Choroid plexus epithelial cell (primary cell): ENCODE measurements at regions not wholly inside any gene's neighbourhood (a gene's known extent, or its start where the extent isn't known, plus 50 kb on each side); places are given as distances from the start of the nearest gene placed in this dataset.
A peak's percentile ranks its signal among the peaks of the same experiment; 100 is the strongest.

Experiments
- DNase-seq: peaks from one replicate; pipeline ENCODE4 v3.0.0-alpha.2; 2010; ENCODE audit warnings: low read depth
- H3K4me3 ChIP-seq: 2 replicates; pipeline ENCODE4 v1.5.1; 2011; ENCODE audit warnings: low read depth, mild to moderate bottlenecking, control low read depth, low read length, moderate library complexity
- CTCF ChIP-seq: conservative IDR thresholded peaks from 2 replicates; pipeline ENCODE4 v1.5.1; 2011; ENCODE audit warnings: low read depth, mild to moderate bottlenecking, control low read depth, inconsistent platforms, low read length, moderate library complexity

- H3K4me3 ChIP-seq: no peak overlapping the region
- no peak for TF ChIP-seq CTCF
- DNase-seq: no peak
Observed at GRCh38 chr9:84471816-84472215, 131.3 kb upstream of the SLC28A3 start.

- H3K4me3 ChIP-seq: no peak overlapping the region
- TF ChIP-seq CTCF: no peak
- DNase-seq: peak; percentile 4
Observed at GRCh38 chr9:84478996-84479395, 138.4 kb upstream of the SLC28A3 start.

- no peak for TF ChIP-seq CTCF
- no peak for DNase-seq
- H3K4me3 ChIP-seq: no peak overlapping the region
Observed at GRCh38 chr9:84480071-84480470, 139.5 kb upstream of the SLC28A3 start.

GRCh38 chr9:84481231-84481630 is 140.7 kb upstream of the SLC28A3 start:
- no peak for DNase-seq
- no peak for TF ChIP-seq CTCF
- no peak overlapping the region for H3K4me3 ChIP-seq

- no peak for TF ChIP-seq CTCF
- no peak for DNase-seq
- H3K4me3 ChIP-seq: no peak overlapping the region
Observed at GRCh38 chr9:84481636-84482218, 141.2 kb upstream of the SLC28A3 start.

- no peak for TF ChIP-seq CTCF
- H3K4me3 ChIP-seq: no peak overlapping the region
- DNase-seq: no peak
Observed at GRCh38 chr9:84482607-84483006, 142.0 kb upstream of the SLC28A3 start.

- no peak for DNase-seq
- TF ChIP-seq CTCF: no peak
- H3K4me3 ChIP-seq: no peak overlapping the region
Observed at GRCh38 chr9:84484172-84484571, 143.6 kb upstream of the SLC28A3 start.
